ENCODE measurements at regions not wholly inside any gene's neighbourhood (a gene's known extent, or its start where the extent isn't known, plus 50 kb on each side); places are given as distances from the start of the nearest gene placed in this dataset.

DNA sequence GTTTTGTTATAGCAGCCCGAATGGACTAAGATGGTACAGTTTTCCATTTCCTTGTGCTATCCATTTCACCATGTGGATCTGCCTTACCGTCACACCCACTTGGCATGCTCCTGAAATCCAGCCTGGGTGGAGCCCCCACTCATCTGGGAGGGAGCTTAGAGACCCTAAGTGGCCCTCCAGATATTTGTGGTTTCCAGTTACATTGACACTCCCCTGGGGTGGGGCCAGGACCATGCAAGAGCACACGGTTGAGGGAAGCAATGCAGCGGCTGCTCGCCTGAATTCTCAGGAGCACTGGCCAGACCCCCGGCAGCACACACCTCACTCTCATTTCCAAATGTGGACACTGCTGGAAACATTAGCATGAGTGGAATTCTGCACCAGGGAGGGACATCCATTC is 231.1 kb downstream of the UTP18 start:
- no peak for DNase-seq (ENCODE audit: low spot score)

DNA sequence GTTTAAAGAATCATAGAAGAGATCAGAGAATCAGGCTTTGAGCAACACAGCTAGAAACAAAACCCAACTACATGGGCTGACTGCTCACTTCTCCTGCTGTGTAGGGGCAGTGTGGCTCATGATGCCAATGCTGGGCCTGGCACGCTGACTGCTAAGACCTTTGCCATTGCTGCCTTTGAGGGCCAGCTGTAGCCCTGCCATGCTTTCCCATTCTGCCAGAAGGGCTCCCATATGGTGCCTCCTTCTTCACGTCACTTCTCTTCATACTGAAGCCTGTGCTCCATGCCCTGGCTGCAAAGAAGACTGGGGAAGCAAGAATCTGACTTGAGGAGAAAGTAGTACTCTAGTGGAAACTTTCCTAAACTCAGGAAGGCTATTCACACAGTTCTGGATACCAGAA is 232.9 kb downstream of the UTP18 start:
- DNase-seq (ENCODE audit: low spot score): no peak

DNA sequence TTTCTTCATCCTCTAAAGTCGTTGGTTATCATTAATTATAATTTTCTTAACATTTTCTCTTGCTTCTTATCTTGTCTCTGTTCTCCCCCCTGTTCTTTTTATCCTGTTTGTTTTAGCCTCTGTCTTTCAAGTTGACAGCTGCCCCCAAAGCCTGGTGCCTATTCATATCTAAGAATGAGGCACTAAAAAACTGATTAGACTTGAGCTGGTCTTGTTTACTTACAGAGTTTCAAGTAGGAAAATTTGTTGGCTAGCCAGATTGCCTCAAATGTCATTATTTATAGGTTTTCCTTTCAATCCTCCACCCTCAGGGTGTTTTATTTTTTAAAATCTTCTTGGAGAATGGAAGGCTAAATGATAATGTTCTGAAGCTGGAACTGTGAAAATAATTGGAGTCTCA is 236.0 kb downstream of the UTP18 start:
- DNase-seq (ENCODE audit: low spot score): no peak

DNA sequence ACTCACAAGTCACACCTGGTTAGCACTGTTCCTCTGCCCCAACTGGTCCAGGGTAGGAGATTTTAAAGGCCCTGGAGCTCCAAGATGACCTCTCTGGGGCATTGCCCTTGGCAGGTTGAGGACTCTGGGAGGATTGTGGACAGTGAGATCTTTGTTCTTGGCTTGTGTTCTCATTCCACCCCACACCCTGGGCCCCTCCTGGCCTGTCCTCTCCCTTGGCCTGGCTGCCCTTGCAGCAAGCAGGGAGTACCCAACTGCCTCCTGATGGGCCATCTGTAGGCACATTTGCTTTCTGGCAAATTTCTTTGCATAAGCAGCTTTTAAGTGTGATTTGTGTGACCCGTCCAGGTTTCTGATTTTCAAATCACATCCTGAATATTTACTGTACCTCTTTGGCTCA is 239.6 kb downstream of the UTP18 start:
- DNase-seq (ENCODE audit: low spot score): no peak

DNA sequence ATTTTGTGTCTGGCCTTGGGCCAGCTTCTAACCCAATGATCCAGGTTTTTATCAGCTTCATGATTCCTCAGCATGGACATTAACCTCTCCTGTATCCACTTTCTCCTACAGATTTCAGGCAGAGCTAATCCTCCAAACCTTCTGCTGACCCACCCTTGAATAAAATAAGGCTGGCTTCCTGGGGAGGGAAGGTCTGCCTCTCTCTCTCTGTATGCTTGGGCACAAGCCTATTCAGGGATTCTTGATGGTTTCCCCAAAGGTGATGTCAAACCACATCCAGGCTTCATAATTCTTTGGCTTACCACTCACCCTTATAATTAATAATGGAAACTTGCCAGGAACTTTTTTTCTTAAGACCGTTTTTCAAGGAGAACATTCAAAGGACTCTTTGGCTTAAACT is 240.1 kb downstream of the UTP18 start:
- no peak for DNase-seq (ENCODE audit: low spot score)

DNA sequence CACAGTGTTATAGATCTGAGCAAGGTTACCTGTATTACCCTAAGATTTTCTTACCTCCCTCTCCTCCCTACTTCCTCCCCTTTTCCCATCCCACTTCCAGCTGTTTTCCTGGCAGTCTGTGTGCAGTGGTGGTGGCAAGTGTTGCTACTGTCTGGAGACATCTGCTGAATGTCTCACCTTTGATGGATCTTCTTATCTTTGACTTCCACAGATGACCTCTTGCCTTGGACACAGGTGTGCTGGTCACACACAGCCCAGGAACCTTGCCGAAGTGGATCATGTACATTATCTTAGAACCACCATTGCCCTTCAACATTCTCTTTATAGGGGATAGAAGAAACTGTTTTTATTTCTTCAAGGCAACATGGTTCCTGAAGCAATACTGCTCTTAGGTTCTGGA is 245.1 kb downstream of the UTP18 start:
- DNase-seq (ENCODE audit: low spot score): no peak

DNA sequence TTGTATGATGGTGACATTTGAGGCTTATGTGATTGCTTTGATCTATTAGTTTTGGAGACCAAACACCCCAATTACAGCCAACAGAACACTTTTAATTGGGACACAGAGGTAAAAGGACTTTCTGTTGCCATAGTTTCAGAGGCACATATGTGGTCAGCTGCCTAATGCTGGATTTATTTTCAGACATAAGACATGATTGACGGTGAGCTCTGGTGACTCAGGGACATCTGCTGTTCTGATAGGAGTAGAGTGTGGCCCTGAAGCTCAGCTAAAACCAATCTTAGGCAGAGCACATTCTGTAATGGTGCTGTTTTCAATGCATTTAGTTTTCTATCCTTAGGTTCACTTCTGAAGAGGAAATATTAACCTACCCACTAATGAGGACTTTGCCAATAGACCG is 247.1 kb downstream of the UTP18 start:
- DNase-seq (ENCODE audit: low spot score): no peak

DNA sequence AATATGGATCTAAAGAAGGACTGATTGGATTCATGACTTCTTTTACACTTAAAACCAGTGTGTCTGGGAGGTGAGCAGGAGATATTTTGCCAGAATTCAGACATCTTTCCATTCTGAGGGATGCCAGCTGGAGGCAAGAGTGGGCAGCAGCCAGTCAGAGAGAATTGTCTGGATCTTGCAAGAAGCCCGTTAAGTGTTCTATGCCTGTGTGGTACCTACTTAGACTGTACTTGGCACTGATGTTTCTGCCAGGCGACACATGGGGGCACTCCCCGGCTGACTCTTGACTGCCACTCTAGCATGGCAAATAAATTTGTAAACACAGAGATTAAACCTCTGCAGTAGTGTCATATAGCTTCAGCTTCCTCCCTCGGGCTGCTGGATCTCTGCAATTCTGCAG is 247.7 kb downstream of the UTP18 start:
- DNase-seq (ENCODE audit: low spot score): no peak

DNA sequence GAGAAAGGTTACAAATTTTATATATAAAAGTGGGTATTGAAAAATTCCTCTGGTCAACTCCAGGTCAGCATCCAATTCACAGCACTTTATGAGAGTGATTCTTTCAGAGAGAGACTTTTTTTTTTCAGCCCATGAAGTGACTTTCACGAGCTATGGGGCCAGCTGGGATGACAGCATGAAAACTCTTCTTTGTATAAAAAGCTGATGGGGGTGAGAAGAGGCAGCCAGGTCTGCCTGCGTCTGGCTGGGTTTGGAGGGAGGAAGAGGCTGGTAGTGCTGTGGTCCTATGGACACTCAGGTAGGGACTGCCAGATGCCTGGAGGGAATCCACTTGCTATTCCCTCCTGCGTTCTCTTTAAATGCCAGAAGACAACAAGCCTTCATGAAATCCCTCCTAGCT is 250.6 kb downstream of the UTP18 start:
- no peak for DNase-seq (ENCODE audit: low spot score)

DNA sequence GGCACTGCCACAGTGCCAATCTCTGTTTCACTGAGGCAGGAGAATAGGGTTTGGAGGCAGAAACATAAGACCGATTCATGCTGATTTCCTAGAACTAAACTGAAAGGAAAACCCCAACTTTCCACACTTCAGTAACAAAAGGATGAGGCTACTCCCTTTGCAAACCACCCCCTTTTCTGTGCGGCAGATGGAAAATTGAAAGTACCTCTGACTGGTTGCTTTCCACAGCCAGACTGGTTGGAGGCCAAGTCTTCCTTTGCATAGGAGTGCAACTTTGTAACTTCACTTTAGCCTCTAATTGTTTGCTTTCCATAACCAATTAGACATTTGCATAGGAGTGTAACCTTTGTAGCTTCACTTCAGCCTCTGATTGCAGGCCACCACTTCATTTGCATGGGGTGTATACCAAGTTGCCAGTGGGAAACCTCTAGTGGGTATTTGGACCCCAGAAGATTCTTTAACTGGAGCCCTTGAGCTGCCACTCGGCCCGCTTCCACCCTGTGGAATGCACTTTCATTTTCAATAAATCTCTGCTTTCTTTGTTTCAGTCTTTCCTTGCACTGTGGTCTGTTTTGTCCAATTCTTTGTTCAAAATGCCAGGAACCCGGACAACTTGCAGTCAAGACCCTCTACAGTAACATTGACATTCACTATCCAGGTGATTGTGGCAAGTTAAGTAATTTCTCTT is 252.0 kb downstream of the UTP18 start:
- DNase-seq (ENCODE audit: low spot score): no peak

DNA sequence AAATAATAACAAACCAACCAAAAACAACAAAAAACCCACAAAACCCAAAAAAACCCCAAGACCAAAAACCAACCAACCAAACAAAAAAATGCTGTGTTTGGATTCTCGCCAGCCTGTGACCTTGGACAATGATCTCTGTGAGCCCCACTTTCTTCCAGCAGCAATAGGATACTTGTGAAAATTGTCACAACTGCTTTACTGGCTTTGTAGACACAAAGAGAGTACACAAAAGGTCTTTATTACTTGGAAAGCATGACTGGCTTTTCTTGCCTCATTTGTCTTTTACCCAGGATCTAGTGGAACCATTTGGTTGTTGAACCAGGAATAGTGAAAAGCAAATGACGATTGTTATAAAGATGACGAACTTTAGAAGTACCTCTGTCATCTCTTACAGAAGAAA is 256.6 kb downstream of the UTP18 start:
- DNase-seq (ENCODE audit: low spot score): no peak

DNA sequence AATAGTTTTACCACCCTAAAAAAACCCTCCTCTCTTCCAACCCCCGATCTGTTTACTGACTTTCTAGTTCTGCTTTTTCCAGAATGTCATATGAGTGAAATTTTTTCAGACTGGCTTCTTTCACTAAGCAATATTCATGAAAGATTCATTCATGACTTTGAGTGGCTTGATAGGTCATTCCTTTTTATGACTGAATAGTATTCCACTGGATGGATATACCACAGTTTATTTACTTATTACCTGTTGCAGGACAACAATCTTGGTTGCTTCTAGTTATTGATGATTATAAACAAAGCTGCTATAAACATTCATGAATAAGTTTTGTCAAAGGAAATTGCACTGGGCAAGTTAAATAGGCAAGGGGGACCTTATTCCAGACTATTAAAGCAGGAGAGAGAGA is 264.2 kb downstream of the UTP18 start:
- DNase-seq (ENCODE audit: low spot score): no peak

DNA sequence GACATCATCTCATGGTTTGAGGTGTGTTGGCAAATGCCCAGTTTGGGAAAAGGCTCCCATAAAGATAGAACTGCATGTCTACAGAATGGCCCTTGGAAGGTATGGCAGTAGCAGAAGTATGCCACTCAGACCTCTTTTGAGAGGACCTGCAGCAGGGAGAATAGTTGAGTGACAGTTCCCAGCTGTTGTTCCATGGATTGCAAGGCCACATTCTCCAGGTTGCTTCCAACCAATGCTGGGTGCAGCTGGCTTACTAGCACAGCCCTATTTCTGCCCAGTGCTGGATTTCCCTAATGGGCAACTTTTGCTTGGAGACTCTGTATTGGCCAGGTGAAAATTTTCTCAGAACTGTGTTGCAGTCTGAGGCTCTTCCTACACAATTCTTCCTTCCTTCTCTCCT is 266.2 kb downstream of the UTP18 start:
- DNase-seq (ENCODE audit: low spot score): no peak

DNA sequence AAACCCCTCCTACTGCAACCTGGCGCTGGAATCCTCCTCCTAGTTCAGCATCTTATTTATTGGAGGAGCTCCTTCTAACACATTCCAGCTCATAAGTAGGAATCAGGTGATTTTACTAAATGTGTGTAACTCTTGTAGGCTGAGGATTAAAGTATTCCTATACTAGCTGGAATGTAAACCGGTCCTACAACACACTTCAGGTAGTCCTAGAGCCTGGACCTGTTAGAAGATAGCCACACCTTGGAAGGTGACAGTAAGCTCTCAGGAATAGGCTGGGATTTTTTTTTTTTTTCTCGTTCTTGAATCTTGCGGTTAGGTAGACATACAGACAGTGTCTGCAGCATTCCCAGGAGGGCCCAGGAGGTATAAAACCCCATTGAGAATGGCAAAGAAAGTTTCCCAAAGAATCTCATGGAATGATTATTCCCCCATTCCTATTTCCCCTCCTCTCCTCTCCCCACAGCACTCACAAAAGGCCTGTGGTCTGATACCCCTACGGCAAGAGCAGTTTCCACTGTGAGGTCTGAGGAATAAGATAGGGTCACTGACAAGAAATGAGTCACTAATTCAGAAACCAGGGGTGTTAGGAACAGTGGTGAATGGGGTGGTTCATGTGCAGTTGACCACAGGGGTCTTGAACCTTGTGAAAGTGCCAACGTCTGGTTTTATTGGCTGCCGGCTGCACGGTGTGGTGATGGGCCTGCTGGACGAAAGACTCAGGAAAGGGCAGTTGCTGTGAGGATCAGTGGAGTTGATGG is 267.1 kb downstream of the UTP18 start:
- no peak for DNase-seq (ENCODE audit: low spot score)

DNA sequence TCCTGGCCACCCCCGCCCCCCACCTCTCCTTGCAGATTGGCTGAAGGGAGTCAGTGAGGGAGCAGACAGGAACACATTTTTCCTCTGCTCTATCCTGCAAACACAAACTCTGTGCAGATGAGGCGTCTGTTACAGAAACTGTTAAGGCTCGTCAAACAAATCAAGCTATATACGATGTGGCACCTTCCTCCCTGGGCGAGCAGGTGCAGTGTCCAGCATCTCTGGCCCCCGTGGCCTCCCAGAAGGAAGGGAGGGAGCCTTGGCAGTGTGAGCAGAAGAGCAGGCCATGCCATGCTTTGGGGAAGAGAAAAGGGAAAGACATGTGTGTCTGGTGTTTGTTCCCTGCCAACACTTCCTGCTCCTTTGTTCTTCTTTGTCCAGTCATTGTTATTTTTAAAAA is 267.8 kb downstream of the UTP18 start:
- DNase-seq (ENCODE audit: low spot score): no peak

DNA sequence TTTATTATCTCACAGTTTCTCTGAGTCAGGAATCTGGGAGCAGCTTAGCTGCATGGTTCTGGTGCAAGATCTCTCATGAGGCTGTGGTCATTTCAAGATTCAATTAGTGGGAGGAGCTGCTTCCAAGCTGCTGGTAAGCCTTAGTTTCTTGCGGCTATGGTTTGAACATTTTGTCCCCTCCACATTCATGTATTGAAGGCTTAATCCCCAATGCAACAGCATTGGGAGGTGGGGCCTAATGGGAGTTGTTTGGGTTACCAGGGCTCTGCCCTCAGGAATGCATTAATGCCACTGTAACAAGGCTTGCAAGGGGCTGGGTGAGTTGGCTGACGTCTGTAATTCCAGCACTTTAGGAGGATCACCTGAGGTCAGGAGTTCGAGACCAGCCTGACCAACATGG is 272.9 kb downstream of the UTP18 start:
- no peak for DNase-seq (ENCODE audit: low spot score)

DNA sequence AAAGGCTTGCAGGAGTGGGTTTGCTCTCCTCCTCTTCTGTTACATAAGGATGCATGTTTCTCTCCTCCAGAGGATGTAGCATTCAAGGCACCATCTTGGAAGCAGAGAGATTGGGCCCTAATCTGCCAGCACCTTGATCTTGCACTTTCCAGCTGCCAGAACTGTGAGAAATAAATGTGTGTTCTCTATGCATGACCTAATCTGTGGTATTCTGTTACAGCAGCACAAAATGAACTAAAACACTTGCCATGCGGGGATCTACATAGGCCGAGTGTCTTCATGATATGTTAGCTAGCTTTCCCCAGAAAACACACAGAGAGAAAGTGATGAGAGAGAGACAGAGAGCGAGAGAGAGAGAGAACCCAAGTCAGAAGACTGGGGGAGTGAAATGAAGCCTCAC is 273.5 kb downstream of the UTP18 start:
- DNase-seq (ENCODE audit: low spot score): no peak

DNA sequence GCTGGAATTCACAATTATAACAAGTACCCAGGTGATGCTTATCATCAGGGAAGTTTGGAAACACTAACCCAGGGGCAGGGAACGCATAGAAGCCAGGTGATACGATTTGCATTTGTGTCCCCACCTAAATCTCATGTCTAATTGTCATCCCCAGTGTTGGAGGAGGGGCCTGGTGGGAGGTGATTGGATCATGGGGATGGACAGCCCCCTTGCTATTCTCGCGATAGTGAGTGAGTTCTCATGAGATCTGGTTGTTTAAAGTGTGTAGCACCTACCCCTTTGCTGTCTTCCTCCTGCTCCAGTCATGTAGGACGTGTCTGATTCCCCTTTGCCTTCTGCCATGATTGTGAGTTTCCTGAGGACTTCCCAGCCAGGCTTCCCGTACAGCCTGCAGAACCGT is 276.3 kb downstream of the UTP18 start:
- DNase-seq (ENCODE audit: low spot score): no peak

DNA sequence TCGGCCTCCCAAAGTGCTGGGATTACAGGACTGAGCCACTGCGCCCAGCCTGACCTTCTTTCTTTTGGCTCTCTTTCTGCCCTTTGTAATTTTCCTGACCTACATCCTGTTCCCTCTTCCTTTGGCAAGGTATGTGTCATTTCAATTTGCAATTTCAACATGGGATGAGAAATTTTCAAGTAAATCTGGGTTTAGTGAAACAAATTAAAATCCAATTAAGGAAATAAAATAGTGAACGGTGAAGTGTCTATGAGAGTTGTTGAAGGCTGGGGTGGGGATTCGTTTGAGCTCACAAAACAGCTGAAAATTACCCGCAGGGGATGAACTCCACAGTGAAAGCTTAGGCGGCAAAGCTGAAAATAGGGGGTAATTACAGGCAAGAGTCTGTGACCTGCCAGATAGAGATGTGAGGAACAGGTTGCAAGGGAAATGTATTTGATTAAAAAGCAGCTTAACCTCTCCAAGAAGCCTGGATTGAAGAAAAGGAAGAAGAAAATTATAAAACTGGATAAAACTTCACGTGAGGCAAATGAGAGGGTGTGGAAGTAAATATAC is 277.7 kb downstream of the UTP18 start:
- DNase-seq (ENCODE audit: low spot score): no peak

DNA sequence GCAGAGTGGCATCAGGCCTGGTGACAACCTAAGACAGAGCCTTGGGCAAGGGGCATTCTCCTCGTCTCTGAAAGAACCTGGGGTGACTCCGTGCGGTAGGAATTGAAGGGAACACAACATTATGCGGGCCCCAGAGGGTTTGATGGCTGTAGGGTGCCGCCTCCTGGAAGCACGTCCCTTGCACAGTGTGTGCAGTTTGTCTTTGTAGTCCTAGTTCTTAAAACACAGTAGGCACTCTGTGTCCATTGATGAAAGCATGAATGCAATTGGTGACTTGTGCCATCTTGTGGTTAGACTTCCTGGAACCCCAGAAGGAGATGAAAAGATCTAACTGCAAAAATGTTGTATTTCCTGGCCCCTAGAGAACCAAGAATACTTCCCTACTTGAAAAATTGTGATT is 279.8 kb downstream of the UTP18 start:
- no peak for DNase-seq (ENCODE audit: low spot score)

DNA sequence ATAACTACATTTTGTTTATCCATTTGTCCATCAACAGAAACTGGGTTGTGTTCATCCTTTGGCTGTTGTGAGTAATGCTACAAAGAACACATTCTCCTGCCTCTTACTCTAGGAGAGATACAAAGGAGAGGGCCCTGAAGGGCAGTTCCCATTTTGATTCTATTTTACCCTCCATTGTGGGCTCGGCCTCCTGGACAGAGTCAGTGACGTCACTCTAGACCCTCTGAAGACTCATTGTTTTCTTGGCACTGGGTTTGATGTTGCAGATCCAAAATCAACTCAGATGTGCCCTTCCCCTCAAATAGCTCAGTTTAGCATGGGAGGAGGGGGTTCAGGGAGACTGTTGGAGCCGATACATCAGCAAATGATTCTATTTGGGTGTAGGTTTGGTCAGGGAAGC is 280.9 kb downstream of the UTP18 start:
- DNase-seq (ENCODE audit: low spot score): no peak

DNA sequence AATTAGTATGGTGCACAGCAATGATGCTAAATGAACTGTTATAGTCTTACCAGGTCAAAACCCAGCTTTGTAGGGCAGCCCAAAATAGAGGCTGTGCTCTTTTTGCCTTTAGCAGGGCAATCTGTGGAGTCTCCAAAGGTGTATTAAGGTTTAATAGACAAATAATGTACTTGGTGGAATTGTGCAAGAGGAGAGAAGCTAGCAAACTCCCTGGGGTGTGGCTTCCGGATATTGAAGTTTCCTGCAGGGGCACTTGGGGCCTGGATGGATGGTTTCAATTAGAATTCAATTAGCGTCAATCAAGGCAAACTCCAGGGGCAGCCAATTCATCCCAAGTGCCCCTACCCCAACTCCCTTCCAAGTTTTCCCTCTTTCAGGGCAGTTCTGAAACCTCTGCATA is 285.8 kb downstream of the UTP18 start:
- no peak for DNase-seq (ENCODE audit: low spot score)

DNA sequence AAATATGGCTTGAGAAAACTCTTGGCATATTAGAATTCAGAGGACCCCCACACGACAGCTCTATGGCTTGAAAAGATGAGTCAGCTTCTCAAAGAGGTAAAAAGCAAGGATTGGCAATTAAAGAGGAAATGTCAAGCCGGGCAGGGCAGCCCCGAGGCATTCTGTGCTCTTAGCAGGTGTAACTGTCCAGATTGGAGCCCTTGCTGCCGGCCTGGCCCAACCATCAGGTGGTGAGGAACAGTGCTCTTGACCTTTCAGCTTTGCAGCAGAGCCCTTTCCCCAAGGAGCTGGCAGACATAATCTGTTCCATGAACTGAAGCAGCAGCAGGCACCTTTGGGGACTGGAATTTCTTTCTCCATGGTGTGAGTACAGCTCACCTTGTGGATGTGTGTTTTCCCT is 287.8 kb downstream of the UTP18 start:
- DNase-seq (ENCODE audit: low spot score): no peak

DNA sequence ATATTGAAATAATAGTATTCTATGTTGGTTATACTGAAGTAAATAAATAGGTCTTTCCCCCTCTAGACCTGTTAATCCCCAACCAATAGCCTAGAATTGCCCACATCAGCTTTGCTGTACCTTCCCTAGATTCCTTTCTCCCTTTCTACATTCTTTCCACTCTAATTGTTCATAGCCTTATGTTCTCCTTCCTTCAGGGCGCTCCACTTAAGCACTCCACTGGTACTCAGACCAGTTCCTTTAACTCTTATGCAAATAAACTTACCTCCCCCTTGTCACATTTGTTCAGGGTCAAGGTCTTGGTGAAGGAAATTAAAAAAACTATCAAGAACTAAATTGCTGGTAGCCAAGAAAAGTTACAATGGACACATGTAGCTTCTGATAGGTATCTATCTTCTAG is 294.8 kb downstream of the UTP18 start:
- no peak for DNase-seq (ENCODE audit: low spot score)
